ENCODE measurements at regions not wholly inside any gene's neighbourhood (a gene's known extent, or its start where the extent isn't known, plus 50 kb on each side); places are given as distances from the start of the nearest gene placed in this dataset.

DNA sequence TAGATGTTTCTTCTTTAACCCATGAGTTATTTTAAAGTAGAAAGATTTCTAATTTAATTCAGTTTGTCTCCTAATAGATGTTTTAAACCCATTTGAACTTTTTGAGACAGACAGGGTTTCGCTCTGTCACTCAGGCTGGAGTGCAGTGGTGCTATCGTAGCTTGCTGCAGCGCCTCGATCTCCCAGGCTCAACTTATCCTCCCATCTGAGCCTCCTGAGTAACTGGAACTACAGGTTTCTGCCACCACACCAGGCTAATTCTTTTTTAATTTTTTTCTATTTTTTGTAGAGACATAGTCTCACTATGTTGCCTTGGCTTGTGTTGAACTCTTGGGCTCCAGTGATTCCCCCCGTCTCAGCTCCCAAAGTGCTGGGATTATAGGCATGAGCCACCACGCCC is 53.0 kb upstream of the RAB18 start:
- DNase-seq = no peak

DNA sequence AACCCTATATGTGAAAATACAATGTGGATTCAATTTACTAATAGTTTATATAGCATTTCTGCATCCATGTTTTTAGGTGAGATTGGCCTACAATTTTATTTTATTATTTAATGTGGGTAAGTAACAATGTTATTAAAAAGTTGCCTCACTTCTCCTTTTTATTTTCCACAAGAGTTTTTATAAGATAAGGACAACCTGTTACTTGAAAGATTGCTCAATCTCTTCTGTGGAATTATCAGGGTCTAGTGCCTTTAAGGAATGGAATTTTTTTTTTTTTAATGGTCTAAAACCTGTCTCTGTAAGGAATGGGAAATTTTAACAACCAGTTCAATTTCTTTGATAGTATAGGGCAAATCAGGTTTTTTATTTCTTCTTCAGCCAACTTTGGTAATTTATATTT is 53.9 kb upstream of the RAB18 start:
- DNase-seq = no peak

DNA sequence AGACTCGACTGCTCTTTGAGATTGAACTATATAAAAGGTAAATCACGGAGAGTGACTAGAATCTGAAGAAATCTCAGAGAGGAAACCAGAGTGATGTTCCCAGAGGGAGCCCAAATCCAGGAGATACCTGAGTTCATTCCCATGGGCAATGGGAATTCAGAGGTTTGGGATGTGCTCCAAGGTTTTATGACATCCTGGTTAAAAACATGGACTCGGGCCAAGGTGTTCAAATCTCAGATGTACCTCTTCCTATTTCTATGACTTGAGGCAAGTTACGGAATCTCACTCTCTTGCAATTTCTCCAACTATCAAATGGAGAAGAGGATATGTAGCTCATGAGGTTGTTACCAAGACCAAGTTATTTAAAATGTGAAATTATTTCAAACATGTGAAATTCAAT is 54.5 kb upstream of the RAB18 start:
- no peak for DNase-seq

DNA sequence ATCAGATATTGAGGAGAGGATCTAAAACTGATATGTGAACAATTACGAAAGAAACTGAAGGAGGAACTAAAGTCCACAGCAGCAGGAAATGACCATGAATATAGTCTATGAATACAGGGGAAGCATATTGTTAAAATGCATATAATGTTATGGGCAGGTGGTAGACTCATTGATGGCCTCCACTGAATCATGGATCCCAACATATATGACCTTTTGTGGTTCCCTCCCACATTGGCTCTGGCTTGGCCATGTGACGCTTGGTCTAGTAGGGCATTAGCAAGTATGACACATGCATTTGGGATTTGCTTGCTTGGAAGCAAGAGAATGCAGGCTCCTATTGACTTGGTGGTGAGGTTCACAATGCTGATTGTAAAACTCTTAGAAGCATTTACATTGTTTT is 55.2 kb upstream of the RAB18 start:
- DNase-seq = no peak

DNA sequence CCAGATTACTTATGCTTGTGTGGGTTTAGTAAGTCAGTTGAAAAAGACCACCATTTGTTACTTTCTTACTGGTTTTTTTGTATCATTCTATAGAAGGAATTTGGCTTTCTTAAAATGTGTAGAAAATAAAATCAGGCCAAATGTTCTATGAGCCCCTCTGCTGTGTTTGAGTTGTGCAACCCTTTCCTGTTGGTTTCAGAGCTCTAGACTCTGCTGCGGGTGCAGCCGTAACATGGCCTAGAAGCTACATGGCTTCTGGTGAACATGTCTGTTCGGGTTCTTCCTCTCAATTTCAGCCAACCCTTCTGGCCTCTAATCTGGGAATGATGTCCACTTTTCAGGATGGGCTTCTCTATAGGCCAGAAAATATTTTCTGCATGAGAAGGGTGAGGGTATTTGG is 56.6 kb upstream of the RAB18 start:
- DNase-seq = no peak

DNA sequence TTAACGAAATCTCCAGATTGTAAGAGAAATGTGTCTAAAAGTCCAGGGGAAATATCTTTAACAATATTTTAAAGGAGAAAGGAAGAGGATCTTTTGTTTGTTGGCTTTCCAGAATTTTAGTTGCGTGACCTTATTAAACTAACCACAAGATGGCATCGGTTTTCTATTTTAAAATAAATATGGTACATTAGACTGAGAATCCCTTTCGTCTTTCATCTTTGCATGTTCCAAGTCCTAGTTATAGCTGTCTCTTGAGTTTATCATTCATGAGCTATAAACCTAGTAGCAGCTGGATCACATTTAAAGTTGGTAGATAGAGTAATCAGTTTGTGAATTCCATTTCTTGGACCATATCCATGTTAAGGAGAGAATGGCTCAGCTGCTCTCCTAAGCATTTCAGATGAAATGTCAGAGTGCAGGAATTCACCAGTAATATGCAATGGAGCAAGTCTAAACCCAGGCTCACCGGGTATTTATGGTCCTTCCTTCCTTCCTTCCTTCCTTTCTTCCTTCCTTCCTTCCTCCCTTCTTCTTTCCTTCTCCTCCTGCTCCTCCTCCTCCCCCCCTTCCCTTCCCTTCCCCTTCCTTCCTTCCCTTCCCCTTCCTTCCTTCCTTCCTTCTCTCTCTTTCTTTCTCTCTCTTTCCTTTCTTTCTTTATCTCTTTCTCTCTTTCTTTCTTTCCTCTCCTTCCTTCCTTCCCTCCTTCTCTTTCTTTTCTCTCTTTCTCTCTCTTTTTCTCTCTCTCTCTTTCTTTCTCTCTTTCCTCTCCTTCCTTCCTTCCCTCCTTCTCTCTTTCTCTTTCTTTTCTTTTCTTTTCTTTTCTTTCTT is 57.8 kb upstream of the RAB18 start:
- no peak for DNase-seq

DNA sequence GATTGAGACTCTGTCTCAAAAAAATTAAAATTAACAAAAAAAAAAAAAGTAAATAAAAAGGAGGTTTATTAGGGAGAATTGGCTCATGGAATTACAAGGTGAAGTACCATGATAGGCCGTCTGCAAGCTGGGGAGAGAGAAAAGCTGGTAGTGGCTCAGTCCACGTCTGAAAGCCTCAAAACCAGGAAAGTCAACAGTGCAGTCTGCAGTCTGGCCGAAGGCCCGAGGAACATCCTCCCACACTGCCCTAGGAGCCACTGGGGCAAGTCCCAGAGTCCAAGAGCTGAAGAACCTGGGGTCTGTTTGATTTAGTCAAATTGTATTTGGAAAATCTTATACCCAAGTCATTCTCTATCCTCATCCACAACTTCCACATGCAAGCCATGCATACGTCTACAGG is 59.0 kb upstream of the RAB18 start:
- DNase-seq = no peak

DNA sequence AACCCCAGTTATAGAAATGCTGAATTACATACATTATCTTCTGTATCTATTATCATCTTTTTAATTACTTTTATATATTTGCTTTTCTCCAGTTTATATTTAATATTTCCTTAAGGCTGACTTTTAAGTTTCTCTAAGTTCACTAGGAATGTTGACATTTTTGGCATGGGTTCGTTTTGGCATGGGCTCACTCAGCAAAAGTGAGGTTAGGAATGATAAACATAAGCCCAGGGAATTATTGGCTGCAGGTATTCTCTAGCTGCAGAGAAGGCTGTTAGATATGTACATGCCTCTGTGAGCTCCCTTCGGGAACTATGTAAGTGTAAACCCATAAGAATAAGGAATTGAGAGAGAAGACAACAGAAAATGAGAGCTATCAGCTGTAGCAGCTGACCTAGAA is 63.6 kb upstream of the RAB18 start:
- no peak for DNase-seq

DNA sequence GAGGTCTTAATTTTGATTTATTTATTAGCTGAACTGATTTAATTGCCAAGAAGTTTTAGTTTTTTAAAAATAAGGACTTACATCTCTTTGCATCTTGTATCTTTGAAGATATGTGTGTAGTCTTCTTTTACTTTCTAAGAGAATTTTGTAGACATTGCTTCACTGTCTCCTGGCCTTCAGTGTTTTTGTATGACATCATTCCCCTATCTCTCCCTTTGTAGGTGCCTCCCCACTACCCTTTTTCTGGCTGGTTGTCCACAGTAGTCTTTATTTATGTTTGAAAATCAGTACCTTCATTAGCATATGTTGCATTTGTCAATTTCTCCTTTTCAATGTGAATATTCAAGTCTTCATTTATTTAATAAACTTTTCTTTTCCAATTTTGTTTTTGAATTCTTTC is 64.1 kb upstream of the RAB18 start:
- DNase-seq = no peak

DNA sequence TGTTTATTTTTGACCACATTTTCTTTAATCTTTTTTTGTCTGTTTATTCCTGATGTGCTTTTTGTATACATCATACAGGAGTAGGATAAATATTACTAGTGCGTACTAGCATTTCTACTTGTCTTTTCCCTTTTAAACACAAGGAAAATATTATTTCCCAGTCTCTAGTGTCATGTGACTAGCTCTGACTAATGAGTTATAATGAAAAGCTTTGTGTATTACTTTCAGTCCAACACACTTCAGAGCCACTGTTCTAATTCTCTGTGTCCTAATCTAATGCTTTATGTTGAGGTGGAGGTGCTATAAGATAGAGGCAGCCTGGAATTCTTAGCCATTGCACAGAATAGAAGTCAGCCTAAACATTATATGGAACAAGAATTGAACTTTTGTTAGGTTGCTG is 65.0 kb upstream of the RAB18 start:
- no peak for DNase-seq

DNA sequence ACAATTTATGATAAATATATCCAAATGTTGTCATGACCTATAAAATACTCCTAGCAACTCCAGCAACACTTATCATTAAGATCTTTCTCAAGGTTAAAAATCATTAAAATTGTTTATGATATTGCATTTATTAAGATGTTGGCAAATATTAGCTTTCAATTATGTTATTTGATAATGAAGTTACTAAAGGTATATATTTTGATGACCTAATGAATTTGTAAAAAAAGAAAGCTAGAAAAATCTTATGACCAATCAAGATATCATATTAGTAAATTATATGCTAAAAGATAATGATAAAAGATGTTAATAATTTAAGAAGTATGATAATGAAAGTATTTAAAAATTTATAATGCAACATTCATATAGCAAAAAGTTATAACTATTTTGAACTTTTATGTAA is 66.3 kb upstream of the RAB18 start:
- no peak for DNase-seq

DNA sequence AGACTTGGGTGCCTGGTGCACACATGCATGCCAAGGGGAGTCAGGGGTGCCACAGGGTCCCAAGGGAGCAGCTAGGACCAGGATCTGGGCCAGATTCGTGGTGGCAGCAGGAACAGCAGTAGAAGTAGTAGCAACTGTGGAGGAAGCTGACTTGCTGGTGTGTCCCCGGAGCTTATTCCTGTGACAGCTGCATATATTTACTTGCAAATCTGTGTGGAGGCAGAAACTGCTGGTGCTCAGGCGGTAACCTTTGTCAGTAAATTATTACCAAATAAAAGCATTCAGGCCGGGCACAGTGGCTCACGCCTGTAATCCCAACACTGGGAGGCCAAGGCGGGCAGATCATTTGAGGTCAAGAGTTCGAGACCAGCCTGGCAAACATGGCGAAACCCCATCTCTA is 67.4 kb upstream of the RAB18 start:
- no peak for DNase-seq

DNA sequence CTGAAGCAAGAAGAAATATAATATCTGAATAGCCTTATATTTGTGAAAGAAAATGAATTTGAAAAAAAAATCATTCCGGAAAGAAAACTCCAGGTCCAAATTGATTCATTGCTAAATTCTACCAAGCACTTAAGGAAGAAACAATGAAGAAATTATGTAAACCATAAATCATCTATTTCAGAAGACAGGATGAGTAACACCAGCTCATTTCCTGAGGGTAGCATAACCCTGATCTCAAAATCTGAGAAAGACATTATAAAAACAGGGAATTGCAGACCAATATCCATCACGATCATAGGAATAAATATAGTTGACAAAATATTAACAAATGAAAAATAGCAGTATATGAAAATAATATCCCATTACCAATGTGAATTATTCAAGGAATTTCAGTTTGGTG is 70.1 kb upstream of the RAB18 start:
- no peak for DNase-seq

DNA sequence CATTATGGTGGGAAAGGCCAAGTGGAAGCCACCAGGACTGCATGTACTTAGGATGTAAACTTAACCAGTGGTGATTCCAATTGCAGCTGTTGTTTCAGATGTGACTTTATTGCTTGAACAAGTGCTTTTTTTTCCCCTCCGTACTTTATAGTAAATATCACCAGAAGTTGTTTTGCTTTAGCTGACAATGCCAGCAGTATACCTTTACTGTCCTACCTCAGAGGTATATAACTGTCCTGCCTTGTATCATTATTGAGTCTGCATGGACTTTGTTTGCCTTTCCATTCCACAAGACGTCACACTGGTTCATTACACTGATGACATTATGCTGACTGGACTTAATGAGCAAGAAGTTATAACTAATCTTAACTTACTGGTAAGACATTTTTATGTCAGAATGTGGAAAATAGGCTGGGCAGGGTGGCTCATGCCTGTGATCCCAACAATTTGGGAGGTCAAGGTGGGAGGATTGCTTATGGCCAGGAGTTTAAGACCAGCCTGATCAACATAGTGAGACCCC is 77.1 kb upstream of the RAB18 start:
- no peak for DNase-seq

DNA sequence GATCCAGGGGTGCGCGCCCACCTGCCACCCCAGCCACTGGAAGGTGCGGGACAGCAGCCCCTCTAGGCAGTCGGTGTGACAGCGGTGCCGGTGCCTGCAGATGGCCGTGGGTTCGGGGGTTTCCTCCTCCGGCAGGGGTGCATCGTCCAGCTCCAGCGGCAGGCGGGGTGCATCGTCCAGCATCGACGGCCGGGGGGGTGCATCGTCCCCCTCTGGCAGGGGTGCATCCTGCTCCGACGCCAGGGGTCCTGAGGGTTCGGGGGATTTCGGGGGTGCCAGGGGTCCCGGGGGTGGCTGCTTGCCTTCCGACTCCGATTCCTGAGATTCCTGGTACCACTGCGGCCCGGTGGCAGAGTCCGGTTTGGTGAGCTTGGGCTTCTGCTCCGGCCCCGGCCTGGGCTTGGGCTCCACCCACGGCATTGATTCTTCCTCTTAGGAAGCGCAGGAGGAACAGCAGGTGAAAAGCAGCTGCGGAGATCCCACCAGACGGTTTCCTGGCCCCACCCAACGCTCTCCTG is 90.2 kb upstream of the RAB18 start:
- DNase-seq = no peak

DNA sequence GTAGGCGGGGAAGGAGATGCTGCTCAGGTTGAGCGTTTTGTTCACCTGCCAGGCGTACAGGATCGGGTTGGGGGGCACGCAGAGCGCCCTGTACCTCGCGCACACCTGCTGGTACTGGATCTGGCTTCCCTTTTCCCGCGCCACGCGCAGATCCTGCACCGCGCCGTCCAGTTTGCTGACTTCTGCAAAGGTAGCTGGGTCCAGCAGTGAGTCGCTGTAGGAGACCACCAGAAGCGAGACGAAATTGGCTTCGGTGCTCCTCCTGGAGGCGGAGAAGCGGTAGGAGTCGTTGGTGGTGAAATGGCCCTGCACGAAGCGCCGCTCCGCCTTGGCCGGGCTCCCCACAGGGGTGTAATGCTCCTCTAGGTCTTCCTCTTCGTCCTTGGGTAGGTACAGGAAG is 90.7 kb upstream of the RAB18 start:
- DNase-seq = no peak

DNA sequence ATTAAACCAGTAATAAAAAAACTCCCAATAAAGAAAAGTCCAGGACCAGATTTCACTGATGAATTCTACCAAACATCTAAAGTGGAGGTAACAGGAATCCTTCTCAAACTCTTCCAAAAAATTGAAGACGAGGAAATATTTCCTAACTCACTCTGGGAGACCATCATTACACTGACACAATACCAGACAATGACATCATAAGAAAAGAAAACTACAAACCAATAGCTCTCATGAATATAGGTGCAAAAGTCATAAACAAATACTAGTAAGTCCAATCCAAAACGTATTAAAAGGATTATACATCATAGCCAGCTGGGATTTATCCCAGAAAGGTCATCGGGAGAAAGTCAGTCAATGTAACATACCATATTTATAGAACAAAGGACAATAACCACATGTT is 94.0 kb upstream of the RAB18 start:
- no peak for DNase-seq

DNA sequence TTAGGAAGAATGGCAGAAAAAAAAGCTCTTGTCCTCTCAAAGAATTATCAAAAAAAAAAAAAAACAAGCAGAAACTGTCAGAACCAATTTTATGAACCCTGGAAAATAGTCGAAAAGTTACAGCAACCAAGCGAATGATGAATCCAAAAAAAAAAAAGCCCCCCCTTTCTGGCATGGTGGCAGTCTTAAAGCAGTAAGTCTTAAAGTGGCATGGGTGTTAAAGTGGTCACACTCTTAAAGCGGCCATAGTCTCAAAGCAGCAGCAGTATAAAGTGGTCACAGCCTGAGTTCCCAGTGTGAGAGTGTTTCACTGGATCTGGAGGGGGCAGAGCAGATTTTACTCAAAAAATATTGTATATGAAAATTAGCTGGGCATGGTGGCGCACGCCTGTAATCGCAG is 96.8 kb upstream of the RAB18 start:
- no peak for DNase-seq

DNA sequence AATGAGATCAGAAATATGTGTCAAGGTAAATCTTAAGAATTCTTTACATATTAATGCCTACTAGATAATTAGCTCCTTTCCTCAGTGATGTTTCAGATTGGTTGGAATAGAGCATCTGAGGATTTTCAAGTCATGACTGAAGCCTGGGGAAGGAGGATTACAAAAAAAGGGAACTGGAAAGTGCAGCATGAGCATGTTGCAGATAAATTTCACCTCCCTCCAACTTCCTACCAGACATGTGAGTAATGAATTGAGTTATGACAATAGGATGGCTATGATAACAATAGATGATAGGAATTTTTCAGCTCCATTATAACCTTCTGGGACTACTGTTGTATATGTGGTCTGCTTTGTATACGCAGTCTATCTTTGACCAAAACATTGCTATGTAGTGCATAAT is 104.2 kb upstream of the RAB18 start:
- DNase-seq = no peak

DNA sequence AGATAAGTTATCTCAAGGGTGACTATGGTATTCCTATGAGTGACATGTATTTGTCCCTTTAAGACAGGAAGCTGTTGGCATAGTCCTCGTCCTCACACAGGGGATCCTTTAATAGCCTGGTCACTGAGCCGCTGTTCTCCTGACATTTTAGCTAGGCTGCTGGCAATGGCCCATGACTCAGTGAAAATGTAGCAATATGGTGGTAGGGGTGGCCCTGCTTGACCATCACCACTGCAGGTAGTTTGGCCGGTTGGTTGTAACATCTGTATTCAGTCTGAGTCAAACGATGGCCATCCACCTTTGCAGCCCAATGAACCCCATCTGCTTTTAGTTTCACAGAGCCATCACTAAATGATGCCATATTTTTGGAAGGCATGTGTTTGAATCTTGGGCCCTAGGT is 110.1 kb upstream of the RAB18 start:
- no peak for DNase-seq

DNA sequence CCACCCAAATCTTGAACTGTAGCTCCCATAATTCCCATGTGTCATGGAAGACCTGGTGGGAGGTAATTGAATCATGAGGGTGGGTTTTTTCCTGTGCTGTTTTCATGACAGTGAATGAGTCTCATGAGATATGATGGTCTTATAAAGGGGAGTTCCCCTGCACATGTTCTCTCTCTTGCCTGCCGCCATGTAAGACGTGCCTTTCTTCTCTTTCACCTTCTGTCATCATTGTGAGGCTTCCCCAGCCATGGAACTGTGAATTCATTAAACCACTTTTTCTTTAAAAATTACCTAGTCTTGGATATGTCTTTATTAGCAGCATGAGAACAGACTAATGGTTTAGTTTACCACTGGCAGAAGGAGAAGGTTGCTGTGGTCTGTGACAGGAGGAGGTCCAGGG is 111.5 kb upstream of the RAB18 start:
- no peak for DNase-seq

DNA sequence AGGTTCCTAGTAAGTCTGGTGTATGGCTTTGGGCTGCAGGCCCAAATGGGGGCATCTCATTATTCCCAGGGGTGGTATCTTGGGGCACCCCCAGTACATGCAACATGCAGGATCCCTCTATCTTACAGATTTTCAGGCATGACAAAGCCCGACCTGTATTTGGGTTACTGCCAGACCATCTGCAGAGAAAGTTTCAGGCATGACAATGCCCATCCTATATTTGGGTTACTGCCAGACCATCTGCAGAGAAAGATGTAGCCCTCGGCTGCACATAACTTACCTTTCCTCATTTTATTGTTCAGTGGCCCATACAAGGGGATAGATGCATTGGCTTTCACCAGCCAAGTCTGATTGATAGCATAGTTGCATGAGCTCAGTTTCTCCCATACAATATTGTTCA is 112.2 kb upstream of the RAB18 start:
- no peak for DNase-seq

DNA sequence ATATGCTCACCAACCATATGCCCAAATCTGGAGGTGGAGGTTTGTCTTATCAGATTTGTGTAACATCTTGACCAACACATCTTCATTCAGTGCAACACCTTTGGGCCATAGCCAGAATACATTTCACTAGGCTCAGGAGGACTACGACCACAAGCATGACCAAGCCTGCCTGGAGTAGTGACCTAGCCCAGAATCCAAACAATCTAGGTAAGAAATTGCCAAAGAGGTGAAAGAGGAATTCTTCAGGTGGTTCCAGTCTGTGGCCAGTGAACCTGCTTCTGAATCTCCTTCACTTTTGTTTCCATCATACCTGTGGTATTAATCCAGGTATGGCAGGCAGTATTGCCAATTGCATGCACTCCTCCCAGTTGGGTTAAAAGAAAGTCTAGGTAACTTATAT is 112.8 kb upstream of the RAB18 start:
- no peak for DNase-seq

DNA sequence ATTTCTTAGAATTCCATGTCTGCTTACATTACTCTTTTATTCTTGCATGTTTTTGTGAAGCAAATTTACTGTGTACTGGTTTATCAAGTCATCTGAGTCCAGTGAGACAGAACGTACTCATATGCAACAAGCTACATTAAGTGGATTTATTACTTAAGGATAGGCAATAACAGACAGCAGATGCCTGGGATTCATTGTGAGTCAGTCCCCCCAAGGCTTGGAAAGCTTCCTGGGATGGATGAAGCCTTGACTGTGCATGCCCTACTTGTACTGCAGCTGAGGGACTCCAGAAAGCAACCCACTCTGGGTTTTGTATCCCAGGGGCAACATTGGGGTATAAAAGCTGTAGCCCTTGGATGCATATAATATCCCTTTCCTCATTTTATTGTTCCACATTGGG is 113.4 kb upstream of the RAB18 start:
- no peak for DNase-seq

DNA sequence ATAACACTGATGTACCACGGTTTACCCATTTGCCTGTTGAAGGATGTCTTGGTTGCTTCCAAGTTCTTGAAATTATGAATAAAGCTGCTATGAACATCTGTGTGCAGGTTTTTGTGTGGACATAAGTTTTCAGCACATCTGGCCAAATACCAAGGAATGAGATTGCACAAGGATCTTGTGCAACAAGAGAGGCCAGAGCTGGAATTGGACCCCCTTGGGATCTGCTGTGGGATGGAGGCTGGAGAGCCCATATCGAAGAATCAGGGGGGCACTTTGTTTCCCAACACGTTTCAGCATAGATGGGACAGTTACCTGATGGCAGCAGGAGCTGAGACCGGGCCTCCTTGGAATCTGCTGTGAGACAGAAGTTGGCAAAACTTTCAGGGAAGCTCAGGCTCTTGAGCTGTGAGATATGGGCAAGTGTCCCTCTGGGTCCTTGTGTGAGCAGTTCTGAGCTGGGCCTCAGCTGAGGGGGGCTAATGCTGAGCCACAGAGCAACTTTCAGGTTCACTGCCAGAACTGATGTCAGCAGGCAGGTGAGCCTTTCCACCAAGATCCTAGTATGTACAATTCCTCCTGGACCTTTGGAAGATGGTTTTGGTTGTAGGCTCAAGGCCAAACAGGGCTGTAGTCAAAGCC is 115.2 kb upstream of the RAB18 start:
- DNase-seq = no peak

All from NCI-H2029 treated with DMSO at 0.1 percent for 48 hours (cell line).